Right lobe of liver (tissue), 6 donors: ENCODE measurements at regions not wholly inside any gene's neighbourhood (a gene's known extent, or its start where the extent isn't known, plus 50 kb on each side); places are given as distances from the start of the nearest gene placed in this dataset.

ENCODE experiments used
- ATAC-seq, 4 donors: fragments of 200-7000 bp; cut with Tn5 transposase; one replicate each; pipeline ENCODE4 v1.9.1; 2020; ENCODE audit warnings: mild to moderate bottlenecking in 4 of 4, moderate library complexity in 4 of 4
- DNase-seq, 3 donors: peaks; one replicate each; pipeline ENCODE4 v3.0.0-alpha.2; 2020
- H3K27ac ChIP-seq, 3 donors: fragments of 200-600 bp; one replicate each; pipeline ENCODE4 v1.8.0; 2022
- H3K27me3 ChIP-seq, 2 donors: fragments of 200-600 bp; one replicate each; pipeline ENCODE4 v1.8.0; 2022
- H3K36me3 ChIP-seq, 4 donors: fragments of 200-600 bp; sonication (generic) in 1 of 4; one replicate each; pipeline versions ENCODE4 v1.5.1 to v1.8.0; 2017 to 2022; ENCODE audit warnings: control low read depth in 1 of 4
- H3K4me1 ChIP-seq, 4 donors: fragments of 200-600 bp; sonication (generic) in 1 of 4; one replicate each; pipeline versions ENCODE4 v1.5.1 to v1.8.0; 2017 to 2022; ENCODE audit warnings: control low read depth in 1 of 4
- H3K4me3 ChIP-seq, 3 donors: fragments of 200-600 bp; one replicate each; pipeline ENCODE4 v1.8.0; 2022
- H3K9me3 ChIP-seq, 4 donors: fragments of 200-600 bp; sonication (generic) in 1 of 4; one replicate each; pipeline versions ENCODE4 v1.5.1 to v1.8.0; 2017 to 2022; ENCODE audit warnings: control low read depth in 1 of 4
- CTCF ChIP-seq, 4 donors: fragments of 200-600 bp in 3 of 4; fragments of 450-650 bp in 1 of 4; IDR thresholded peaks; one replicate each; pipeline versions ENCODE4 v1.5.1 to v1.8.0; 2016 to 2022; ENCODE audit warnings: antibody characterized with exemption in 4 of 4, mild to moderate bottlenecking in 2 of 4
- POLR2A ChIP-seq: fragments of 450-650 bp; IDR thresholded peaks from one replicate; pipeline ENCODE4 v1.6.1; 2017; ENCODE audit warnings: antibody characterized with exemption, mild to moderate bottlenecking
- WGBS: methylation state at CpG from one replicate; pipeline ENCODE4 v1.1.6; 2018; ENCODE audit warnings: low coverage, low lambda C conversion rate; ENCODE audit not compliant: insufficient coverage; ENCODE audit errors: missing lambda C conversion rate; 5-methylcytosine and 5-hydroxymethylcytosine counted together
- intact Hi-C, 2 donors: fragments of 100-400 bp; cut with DNase I; formaldehyde crosslinking; loops; one replicate each; pipeline versions ENCODE4 v1.11.2 to v1.14.1; 2022
- small RNA-seq, 2 experiments: library from RNA; depleted of rRNA; stranded (forward); fragments of <200 nt; gene quantifications; one replicate each; pipeline ENCODE3, GENCODE V24; 2016
- donor health status: DM: no; HTN: yes; CAD: no.
- donor health status: DM: no; HTN: no; CAD: no.
- donor health status: DM: no; HTN: no; CAD: no.
- donor health status: DM: no; HTN: yes; CAD: no.
- donor health status: DM: no; HTN: yes; CAD: no.

- peaks cover 0 to 6% (median 0%) of the 10 kb centered on the region in 4 donors for H3K4me1 ChIP-seq
- intact Hi-C loops, result loop anchor here in 1 of 2 donors (10.0 kb wide), 1 partner anchor 333 kb away; no protein-coding TSS in a partner anchor
- WGBS, result 72% methylated on average over 4 of the region's 4 CpGs
- H3K27me3 ChIP-seq, result no peaks in the 10 kb centered on the region
- H3K9me3 ChIP-seq, result no peaks in the 10 kb centered on the region
- no peak overlapping the region for H3K4me3 ChIP-seq
- TF ChIP-seq CTCF (IDR thresholded peaks at IDR 0.05), result no peak
- TF ChIP-seq POLR2A, result no peak
- DNase-seq, result no peak
- no peak for ATAC-seq
- H3K27ac ChIP-seq, result no peak overlapping the region
- no peaks in the 10 kb centered on the region for H3K36me3 ChIP-seq
Measured at GRCh38 chr11:10401696-10402392, 53.2 kb upstream of the AMPD3 start.

Small RNA genes in the stretch of these regions (small RNA-seq; reads per million reads assigned to genes)
- gene RNU6ATAC33P, result 0 reads per million in 2 experiments
